Adrenal gland (tissue), 5 donors: ENCODE measurements at regions not wholly inside any gene's neighbourhood (a gene's known extent, or its start where the extent isn't known, plus 50 kb on each side); places are given as distances from the start of the nearest gene placed in this dataset.

Experiments
- CTCF ChIP-seq, 6 experiments: fragments of 450-650 bp in 4 of 6; fragments of 200-600 bp in 2 of 6; sonication (generic) in 1 of 6; IDR thresholded peaks; 1 replicate in 5 of 6; 2 replicates in 1 of 6; pipeline versions ENCODE4 v1.5.1 to v1.8.0; 2016 to 2021; ENCODE audit warnings: antibody characterized with exemption in 6 of 6, mild to moderate bottlenecking in 2 of 6, moderate library complexity in 1 of 6
- POLR2A ChIP-seq, 2 donors: fragments of 450-650 bp; IDR thresholded peaks; one replicate each; pipeline ENCODE4 v1.6.1; 2017; ENCODE audit warnings: antibody characterized with exemption in 2 of 2, mild to moderate bottlenecking in 2 of 2, moderate library complexity in 1 of 2
- donor health status: DM: no; HTN: no; CAD: no.

DNA sequence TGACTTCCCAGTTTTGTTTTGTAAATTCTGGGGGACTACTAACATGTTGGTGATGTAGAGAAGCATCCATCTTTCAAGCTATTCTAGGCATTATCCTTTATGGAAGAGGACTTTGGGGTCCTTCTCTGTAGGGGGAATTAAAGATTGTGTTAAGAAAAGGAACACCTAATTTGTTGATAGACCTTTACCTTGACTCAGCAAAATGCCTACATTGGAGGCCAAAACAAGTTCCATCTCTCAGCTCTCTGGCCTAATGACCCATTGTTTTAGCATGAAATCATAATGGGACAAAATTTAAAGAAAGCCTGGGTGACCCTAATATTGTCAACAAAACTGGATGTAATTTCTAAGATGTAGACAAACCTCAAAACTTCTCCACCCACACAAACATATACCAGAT lies 465.3 kb upstream of the SOX9 start:
- TF ChIP-seq CTCF (IDR thresholded peaks at IDR 0.05) (no peak), POLR2A (IDR thresholded peaks at IDR 0.05) (no peak)
